Aorta (tissue), 5 donors: ENCODE measurements at regions not wholly inside any gene's neighbourhood (a gene's known extent, or its start where the extent isn't known, plus 50 kb on each side); places are given as distances from the start of the nearest gene placed in this dataset.

Experiments used
- ATAC-seq: fragments of 200-7000 bp; cut with Tn5 transposase; one replicate; pipeline ENCODE4 v1.9.1; 2022; ENCODE audit warnings: moderate library complexity; ENCODE audit not compliant: low FRiP score
- DNase-seq, 2 donors: peaks; one replicate each; pipeline ENCODE4 v3.0.0-alpha.2; 2020
- H3K27ac ChIP-seq, 2 donors: one replicate each; pipeline ENCODE4 v1.5.1; 2013; ENCODE audit warnings: low read length in 2 of 2, mild to moderate bottlenecking in 2 of 2, moderate library complexity in 2 of 2, control low read depth in 1 of 2, inconsistent platforms in 1 of 2, low read depth in 1 of 2
- H3K27me3 ChIP-seq, 2 donors: one replicate each; pipeline ENCODE4 v1.6.1; 2013; ENCODE audit warnings: control low read depth in 1 of 2, low read length in 1 of 2, mild to moderate bottlenecking in 1 of 2, moderate library complexity in 1 of 2; ENCODE audit not compliant: insufficient read depth in 2 of 2, control insufficient read depth in 1 of 2
- H3K36me3 ChIP-seq, 2 donors: one replicate each; pipeline ENCODE4 v1.6.1; 2013; ENCODE audit warnings: control low read depth in 1 of 2, low read length in 1 of 2, mild to moderate bottlenecking in 1 of 2; ENCODE audit not compliant: insufficient read depth in 2 of 2, control insufficient read depth in 1 of 2
- H3K4me1 ChIP-seq, 2 donors: one replicate each; pipeline ENCODE4 v1.6.1; 2013; ENCODE audit warnings: low read length in 2 of 2, control low read depth in 1 of 2, mild to moderate bottlenecking in 1 of 2, moderate library complexity in 1 of 2; ENCODE audit not compliant: insufficient read depth in 2 of 2, control insufficient read depth in 1 of 2
- H3K4me3 ChIP-seq, 2 donors: one replicate each; pipeline ENCODE4 v1.5.1; 2013; ENCODE audit warnings: low read length in 2 of 2, control low read depth in 1 of 2, mild to moderate bottlenecking in 1 of 2
- H3K9me3 ChIP-seq: one replicate; pipeline ENCODE4 v1.6.1; 2013; ENCODE audit warnings: mild to moderate bottlenecking, low read length; ENCODE audit not compliant: control insufficient read depth
- WGBS, 2 donors: extraction: QIAGEN DNeasy Blood & Tissue Kit; methylation state at CpG; one replicate each; pipeline ENCODE4 v1.1.7; 2013; 5-methylcytosine and 5-hydroxymethylcytosine counted together
- intact Hi-C, 2 donors: fragments of 100-400 bp; cut with DNase I; formaldehyde crosslinking; loops; one replicate each; pipeline versions ENCODE4 v1.14.2 to v1.15.0; 2022
- donor health status: healthy with polysubstance abuse.
- donor health status: Bipolar disorder and iron deficiency.
- donor health status: DM: no; HTN: no; CAD: no.
- donor health status: DM: no; HTN: no; CAD: no.
- donor health status: DM: yes; HTN: yes; CAD: no.

GRCh38 chr13:32914686-32915085, 101.5 kb upstream of the KL start:
- Histone ChIP-seq H3K4me1 (peaks cover 0 to 1% of the 10 kb centered on the region in 2 donors), H3K4me3 (no peak overlapping the region), H3K27ac (no peak overlapping the region), H3K27me3 (no peaks in the 10 kb centered on the region), H3K36me3 (no peaks in the 10 kb centered on the region), H3K9me3 (no peaks in the 10 kb centered on the region)
- no peak for ATAC-seq
- DNase-seq, result no peak
- intact Hi-C loops, result no loop called here
- WGBS, 2 donors, result 81 to 90% methylated on average over 1 of the region's 1 CpG

GRCh38 chr13:32917504-32917903, 98.7 kb upstream of the KL start:
- Histone ChIP-seq H3K9me3 (no peaks in the 10 kb centered on the region), H3K27ac (no peak overlapping the region), H3K4me1 (no peaks in the 10 kb centered on the region), H3K4me3 (no peak overlapping the region), H3K36me3 (no peaks in the 10 kb centered on the region), H3K27me3 (no peaks in the 10 kb centered on the region)
- no peak for ATAC-seq
- intact Hi-C loops, result no loop called here
- no peak for DNase-seq
- 72 to 77% methylated on average over 2 of the region's 2 CpGs for WGBS, 2 donors

GRCh38 chr13:32923725-32924124, 92.5 kb upstream of the KL start:
- no peaks in the 10 kb centered on the region for H3K9me3 ChIP-seq
- H3K4me3 ChIP-seq, result no peak overlapping the region
- H3K36me3 ChIP-seq, result no peaks in the 10 kb centered on the region
- WGBS, 2 donors, result 95 to 96% methylated on average over 1 of the region's 1 CpG
- no peak for ATAC-seq
- no peak for DNase-seq
- no peaks in the 10 kb centered on the region for H3K4me1 ChIP-seq
- intact Hi-C loops, result no loop called here
- H3K27me3 ChIP-seq, result no peaks in the 10 kb centered on the region
- no peak overlapping the region for H3K27ac ChIP-seq

- DNase-seq, result no peak
- Histone ChIP-seq H3K4me1 (no peaks in the 10 kb centered on the region), H3K27ac (no peak overlapping the region), H3K9me3 (no peaks in the 10 kb centered on the region), H3K27me3 (no peaks in the 10 kb centered on the region), H3K4me3 (no peak overlapping the region), H3K36me3 (no peaks in the 10 kb centered on the region)
- ATAC-seq, result no peak
- intact Hi-C loops, result no loop called here
- WGBS, 2 donors, result 70% methylated on average over 3 of the region's 3 CpGs
Measured at GRCh38 chr13:32924886-32925285, 91.3 kb upstream of the KL start.

GRCh38 chr13:32925506-32925905, 90.7 kb upstream of the KL start:
- H3K4me1 ChIP-seq, result no peaks in the 10 kb centered on the region
- no peaks in the 10 kb centered on the region for H3K36me3 ChIP-seq
- no peak for DNase-seq
- no peak for ATAC-seq
- no peaks in the 10 kb centered on the region for H3K27me3 ChIP-seq
- intact Hi-C loops, result no loop called here
- 57 to 93% methylated on average over 1 of the region's 1 CpG for WGBS, 2 donors
- no peak overlapping the region for H3K27ac ChIP-seq
- H3K9me3 ChIP-seq, result no peaks in the 10 kb centered on the region
- no peak overlapping the region for H3K4me3 ChIP-seq

GRCh38 chr13:32932376-32932775, 83.8 kb upstream of the KL start:
- H3K27me3 ChIP-seq, result no peaks in the 10 kb centered on the region
- ATAC-seq, result no peak
- H3K4me3 ChIP-seq, result no peak overlapping the region
- no peaks in the 10 kb centered on the region for H3K9me3 ChIP-seq
- 32 to 37% methylated on average over 2 of the region's 2 CpGs for WGBS, 2 donors
- no peaks in the 10 kb centered on the region for H3K4me1 ChIP-seq
- DNase-seq, result no peak
- no peak overlapping the region for H3K27ac ChIP-seq
- H3K36me3 ChIP-seq, result no peaks in the 10 kb centered on the region
- intact Hi-C loops, result no loop called here

- Histone ChIP-seq H3K27ac (no peak overlapping the region), H3K4me1 (no peaks in the 10 kb centered on the region), H3K27me3 (no peaks in the 10 kb centered on the region), H3K9me3 (peaks cover 3% of the 10 kb centered on the region), H3K4me3 (no peak overlapping the region), H3K36me3 (no peaks in the 10 kb centered on the region)
- 94 to 95% methylated on average over 3 of the region's 3 CpGs for WGBS, 2 donors
- no peak for ATAC-seq
- DNase-seq, result no peak
- intact Hi-C loops, result no loop called here
Measured at GRCh38 chr13:32936716-32937115, 79.5 kb upstream of the KL start.

GRCh38 chr13:32938314-32938713, 77.9 kb upstream of the KL start:
- DNase-seq (no peak), ATAC-seq (no peak)
- H3K4me1 ChIP-seq, result no peaks in the 10 kb centered on the region
- H3K9me3 ChIP-seq, result peaks cover 3% of the 10 kb centered on the region
- intact Hi-C loops, result no loop called here
- no peaks in the 10 kb centered on the region for H3K36me3 ChIP-seq
- no peak overlapping the region for H3K27ac ChIP-seq
- H3K4me3 ChIP-seq, result no peak overlapping the region
- 79 to 86% methylated on average over 2 of the region's 2 CpGs for WGBS, 2 donors
- H3K27me3 ChIP-seq, result no peaks in the 10 kb centered on the region

GRCh38 chr13:32938907-32939306, 77.3 kb upstream of the KL start:
- no peaks in the 10 kb centered on the region for H3K4me1 ChIP-seq
- intact Hi-C loops, result no loop called here
- no peak overlapping the region for H3K4me3 ChIP-seq
- WGBS, 2 donors, result 91 to 98% methylated on average over 2 of the region's 2 CpGs
- H3K36me3 ChIP-seq, result no peaks in the 10 kb centered on the region
- ATAC-seq, result no peak
- H3K9me3 ChIP-seq, result peaks cover 3% of the 10 kb centered on the region
- no peak overlapping the region for H3K27ac ChIP-seq
- no peaks in the 10 kb centered on the region for H3K27me3 ChIP-seq
- DNase-seq, result no peak
